Femur (tissue), 1 donor: ENCODE measurements at regions not wholly inside any gene's neighbourhood (a gene's known extent, or its start where the extent isn't known, plus 50 kb on each side); places are given as distances from the start of the nearest gene placed in this dataset.

Source experiments
- DNase-seq: peaks from one replicate; pipeline ENCODE4 v3.0.0-alpha.2; 2017

DNA sequence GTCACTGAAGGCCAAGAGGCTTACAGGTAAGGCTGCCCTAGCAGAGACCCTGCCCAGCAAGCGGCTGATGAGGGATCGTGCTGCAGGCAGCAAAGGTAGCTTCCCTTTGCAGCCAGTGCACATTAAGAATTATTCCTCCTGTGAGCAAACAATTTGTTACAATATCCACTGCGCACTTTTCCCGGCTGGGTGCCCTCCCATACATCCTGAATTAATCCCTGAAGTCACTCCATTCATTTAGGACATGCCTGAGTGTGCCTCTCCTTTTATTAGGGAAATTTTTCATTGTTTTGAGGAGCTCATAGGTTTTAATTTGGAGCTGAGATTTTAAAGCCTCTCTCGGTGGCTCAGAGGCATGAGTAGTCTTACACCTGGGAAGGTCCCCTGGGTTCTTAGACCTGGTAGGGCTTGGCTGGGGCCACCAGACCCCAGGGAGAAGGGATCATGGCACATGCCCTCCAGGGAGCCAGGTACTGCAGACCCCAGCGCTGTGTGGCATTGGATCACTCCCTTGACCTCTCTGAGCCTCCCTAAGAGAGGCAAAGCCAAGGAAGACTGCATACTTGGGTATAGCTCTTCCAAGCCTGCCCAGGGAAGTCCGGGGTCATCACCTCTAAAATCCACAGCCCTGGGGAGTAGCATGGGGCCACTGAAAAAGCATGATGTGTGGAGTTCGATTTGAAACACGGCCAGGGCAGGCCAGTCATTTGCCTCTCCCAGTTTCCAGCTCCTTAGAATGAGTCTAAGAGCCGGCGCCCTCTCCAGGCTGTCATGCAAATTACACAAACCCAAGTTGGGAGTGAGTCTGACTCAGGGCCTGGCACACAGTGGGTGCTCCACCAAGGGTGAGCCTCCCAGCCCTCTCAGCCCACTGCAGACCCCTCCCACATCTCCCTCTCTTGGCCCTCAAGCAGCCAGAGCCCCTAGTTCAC lies 151.9 kb upstream of the LINGO1 start:
- no peak for DNase-seq

DNA sequence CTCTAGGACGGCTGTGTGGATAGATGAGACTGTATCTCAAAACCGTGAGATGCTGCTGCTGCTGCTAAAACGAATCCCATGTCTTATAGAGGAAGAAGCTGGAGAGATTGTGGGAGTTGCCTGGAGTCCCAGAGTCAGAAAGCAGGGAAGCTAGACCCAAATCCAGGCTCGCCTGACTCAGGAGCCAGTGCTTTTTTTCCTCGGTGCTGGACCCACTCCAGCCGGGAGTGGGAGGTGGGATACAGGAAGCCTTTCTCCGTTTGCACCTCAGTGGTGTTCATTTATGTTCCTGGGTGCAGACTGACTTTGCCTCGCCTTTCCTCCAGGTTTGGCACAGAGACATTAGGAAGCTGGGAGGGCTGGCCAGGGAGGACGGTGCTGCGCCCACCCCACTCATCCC lies 150.9 kb upstream of the LINGO1 start:
- no peak for DNase-seq

- no peak for DNase-seq
Observed at GRCh38 chr15:77782691-77783090, 150.0 kb upstream of the LINGO1 start.

DNA sequence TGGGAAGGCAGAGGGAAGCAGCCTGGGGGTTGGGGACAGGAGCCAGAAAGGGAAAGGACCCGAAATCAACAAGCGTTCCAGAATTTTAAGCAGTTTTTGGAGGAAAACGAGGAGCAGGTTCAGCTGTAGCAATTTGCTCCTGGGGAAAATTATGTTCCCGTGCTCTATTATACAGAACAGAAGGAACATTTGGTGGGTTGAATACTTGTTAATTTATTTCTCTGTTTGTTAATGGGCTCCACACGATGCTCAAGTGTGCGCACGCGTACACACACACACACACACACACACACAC lies 149.2 kb upstream of the LINGO1 start:
- no peak for DNase-seq

DNA sequence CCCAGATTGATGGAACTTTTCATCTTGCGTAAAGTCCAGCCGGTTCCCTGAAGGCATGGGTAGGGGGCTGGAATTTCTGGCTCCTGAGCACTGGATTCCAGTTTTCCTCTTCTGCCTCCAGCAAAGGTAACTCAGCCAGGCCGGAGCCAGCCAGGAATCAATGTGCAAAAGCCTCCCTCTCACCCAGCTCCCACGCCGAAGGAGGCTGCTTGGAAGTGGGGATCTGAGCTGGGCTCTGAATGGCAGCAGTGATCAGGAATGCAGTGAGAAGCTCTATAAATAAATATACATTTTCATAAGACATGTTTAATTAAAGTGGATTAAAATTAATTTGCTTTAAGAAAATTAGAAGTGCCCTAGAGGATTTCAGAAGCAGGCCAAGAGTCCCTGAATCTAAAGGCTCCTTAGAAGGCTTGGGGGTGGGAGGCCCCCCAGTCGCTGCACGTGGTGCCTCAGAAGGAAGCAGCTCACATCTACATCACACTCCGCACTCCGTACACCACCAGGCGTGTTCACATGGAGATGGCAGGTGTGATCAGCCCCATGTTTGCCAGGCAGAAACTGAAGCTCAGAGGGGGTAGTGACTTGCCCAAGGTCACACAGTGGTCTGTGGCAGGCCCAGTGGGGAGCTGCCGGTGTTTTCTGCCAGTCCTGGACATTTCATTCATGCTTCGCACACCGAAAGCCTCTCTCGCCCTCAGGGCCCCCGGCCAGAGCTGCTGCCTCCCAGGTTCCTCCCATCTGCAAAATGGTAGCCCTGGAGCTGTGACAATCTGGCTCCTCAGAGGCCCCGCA lies 148.6 kb upstream of the LINGO1 start:
- no peak for DNase-seq

DNA sequence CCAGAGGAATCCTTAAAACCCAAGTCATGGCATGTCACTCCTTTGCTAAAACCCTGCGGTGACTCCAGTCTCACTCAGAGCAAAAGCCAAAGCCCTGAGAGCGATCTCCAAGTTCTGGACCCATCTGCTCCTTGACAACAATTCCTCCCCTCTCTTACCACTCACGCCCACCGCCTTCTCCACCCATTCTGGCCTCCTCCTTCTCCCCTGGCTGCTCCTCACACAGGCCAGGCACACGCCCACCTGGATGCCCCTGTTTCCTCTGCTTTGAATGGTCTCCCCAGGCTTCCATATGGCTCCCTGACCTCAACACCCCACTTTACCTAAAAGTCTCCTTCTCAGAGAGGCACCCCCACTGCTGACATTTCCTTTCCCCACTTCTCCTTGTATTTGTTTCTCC lies 146.1 kb upstream of the LINGO1 start:
- no peak for DNase-seq

DNA sequence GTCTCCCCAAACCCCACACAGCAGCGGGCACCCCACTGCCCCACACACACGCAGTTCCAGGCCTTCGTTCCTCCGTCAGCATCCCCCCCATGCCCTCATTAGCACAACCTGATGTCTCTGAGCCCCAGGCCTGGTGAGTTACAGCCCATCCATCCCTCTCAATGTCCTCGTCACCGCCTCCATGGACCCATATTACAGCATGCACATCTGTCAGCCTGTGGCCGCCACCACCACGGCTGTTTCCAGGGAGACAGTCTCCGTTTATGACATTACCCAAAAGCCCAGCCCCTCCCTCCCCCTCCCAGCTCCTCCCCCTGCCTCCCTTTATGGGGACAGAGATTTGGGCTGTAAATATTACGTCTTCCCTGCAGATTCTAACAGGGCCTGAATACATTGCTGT lies 143.1 kb upstream of the LINGO1 start:
- no peak for DNase-seq

GRCh38 chr15:77775373-77775772 lies 142.7 kb upstream of the LINGO1 start:
- DNase-seq: no peak

GRCh38 chr15:77774350-77774749 lies 141.6 kb upstream of the LINGO1 start:
- no peak for DNase-seq

DNA sequence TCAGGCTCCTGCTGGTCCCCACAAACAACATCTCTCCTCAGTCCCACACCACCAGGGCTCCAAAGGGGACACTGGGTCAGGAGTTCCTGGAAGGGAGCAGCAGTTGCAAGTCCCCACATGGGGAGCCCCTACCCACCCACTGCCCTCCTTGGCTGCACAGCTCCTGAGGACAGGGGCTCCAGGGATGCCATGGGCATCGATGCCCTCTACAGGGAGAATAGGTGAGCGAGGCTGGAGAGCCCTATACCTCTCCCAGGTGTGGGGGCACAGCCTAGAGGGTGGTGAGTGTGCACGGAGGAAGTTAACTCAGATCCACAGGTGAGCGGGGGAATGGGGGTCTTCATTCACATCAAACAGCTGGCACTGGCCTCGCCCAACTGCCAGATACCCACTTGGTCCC lies 141.2 kb upstream of the LINGO1 start:
- no peak for DNase-seq

GRCh38 chr15:77772641-77773402 lies 140.1 kb upstream of the LINGO1 start:
- no peak for DNase-seq

DNA sequence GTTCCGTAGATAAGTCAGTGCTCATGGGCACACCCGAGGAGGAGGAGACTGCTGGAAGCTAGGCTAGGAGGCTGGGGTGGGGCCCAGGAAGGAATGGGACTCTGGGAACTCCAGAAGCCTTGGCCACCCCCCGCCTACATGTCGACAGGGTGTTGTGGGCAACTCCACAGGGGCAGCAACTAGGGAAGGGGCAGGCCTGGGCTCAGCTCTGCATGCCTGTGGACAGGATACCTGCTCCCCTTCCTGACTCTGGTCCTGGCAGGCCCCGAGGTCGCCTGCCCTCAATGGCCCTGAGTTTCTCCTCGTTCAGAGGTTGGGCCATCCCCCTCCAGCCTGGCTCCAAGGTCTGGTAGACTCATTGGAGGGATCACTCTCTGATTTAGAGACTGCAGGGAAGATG lies 138.9 kb upstream of the LINGO1 start:
- DNase-seq: no peak

GRCh38 chr15:77769700-77770099 lies 137.0 kb upstream of the LINGO1 start:
- no peak for DNase-seq

DNA sequence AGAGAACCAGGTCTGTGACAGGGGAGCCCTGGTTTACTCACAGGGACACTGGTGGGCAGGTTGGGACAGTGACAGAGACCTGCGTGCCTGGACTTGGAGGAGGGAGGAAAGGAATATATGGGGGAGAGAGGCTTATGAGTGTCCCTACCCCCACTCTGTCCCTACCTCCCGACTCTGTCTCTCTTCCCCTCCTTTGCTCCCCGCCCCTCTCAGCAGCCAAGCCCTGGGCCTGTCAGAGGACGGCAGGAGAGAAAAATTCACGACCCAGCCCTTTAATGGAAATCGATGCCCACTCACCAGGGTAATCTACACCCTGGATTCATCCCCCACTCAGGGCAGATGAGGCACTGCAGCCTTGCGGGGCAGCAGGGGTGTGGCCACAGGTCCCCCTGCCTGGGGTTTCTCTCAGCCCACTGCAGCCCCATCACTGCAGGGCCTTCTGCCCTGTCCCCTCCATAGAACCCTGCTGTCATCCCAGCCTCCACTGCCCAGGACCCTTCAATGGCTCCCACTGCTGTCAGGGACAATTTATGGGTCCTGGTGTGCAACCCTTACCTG lies 135.9 kb upstream of the LINGO1 start:
- no peak for DNase-seq

DNA sequence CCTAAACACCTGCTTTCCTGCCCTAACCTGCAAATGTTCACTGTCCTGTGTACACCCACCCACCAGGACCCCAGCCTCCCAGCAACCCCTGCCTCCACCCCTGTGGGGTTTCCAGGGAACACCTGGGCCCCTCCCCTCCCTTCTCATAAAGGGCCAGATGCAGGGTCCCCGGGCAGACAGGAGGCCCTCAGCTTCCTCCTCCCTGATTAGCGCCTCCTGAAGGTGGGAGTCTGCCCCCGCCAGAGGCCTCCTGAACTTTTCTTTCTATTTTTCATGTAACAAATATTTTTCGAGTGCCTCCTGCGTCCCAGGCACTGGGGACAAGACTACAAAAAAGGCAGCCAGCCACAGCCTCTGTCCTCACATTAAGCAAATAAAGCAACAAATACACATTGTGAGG lies 135.4 kb upstream of the LINGO1 start:
- no peak for DNase-seq

DNA sequence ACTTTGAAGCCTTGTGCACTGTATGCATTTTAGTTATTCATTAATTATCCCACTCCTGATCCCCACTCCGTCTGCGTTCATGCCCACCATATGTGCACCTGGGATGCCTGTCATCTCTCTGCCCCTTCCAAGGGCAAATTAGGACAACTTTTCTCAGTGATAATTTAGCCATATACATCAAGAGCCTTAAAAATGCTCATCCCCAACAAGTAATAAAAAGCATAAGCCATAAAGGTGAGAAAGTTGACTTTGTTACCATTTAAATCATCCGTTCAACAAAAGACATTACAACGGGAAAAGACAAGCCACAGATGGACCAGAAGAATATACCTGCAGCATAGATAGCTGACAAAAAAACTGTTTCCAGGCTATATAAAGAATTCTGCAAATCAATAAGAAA lies 131.4 kb upstream of the LINGO1 start:
- DNase-seq: no peak

GRCh38 chr15:77762747-77763355 lies 130.1 kb upstream of the LINGO1 start:
- DNase-seq: no peak

GRCh38 chr15:77759896-77760592 lies 127.3 kb upstream of the LINGO1 start:
- no peak for DNase-seq

GRCh38 chr15:77753939-77754338 lies 121.2 kb upstream of the LINGO1 start:
- no peak for DNase-seq

GRCh38 chr15:77753281-77753873 lies 120.7 kb upstream of the LINGO1 start:
- DNase-seq: peak; percentile 65

DNA sequence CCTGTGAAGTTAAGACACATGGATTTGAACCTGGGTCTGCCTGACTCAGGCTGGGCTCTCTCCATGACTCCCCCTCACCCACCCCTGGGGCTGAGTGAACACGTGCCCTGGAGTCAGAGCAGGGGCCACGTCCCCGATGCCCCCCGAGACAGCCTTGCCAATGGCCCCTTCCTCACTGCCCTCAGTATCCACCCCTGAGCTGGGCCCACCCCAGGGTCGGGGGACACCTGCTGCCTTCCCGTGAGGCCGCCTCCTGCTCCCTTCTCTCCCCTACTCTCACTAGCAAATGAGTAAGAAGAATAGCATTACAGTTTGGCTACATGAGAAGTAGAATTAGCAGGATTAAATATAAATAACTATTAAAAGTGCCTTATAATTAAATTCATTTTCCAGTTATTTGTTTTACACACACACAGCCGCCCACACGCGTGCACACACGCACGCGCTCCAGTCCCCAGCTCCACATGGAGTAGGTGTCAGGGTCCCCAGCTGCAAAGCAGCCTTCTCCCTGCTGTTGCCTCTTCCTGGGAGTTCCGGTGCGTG lies 117.4 kb upstream of the LINGO1 start:
- DNase-seq: no peak
